ENCODE measurements at regions not wholly inside any gene's neighbourhood (a gene's known extent, or its start where the extent isn't known, plus 50 kb on each side); places are given as distances from the start of the nearest gene placed in this dataset.

DNA sequence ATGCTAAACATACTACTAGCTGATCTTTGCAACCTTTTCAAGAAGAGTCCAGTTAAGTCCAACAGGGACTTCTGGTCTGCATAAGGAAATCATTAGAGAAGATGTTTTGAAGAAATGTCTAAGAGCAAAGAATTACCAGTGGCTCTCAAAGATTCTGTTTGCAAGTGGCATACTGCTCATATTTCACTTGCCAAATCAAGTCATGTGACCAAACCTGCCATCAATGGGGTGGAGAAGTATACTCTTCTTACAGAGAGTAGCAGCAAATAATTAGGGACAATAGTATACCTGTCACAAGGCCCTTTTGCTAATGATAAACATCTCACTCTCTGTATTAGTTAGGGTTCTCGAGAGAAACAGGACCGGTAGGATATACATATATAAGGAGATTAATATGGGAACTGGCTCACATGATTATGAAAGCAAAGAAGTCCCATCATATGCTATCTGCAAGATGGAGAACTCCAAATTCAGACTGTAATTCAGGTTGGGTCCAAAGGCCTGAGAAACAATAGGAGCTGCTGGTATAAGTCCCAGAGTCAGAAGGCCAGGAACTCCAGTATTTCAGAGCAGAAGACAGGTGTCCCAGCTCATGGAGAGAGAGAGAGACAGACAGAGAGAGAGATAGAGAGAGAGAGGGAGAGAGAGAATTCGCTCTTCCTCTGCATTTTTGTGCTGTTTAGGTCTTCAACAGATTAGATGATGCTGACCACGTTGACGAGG is 111.5 kb downstream of the LCA5 start:
- TF ChIP-seq, protein P1, sequence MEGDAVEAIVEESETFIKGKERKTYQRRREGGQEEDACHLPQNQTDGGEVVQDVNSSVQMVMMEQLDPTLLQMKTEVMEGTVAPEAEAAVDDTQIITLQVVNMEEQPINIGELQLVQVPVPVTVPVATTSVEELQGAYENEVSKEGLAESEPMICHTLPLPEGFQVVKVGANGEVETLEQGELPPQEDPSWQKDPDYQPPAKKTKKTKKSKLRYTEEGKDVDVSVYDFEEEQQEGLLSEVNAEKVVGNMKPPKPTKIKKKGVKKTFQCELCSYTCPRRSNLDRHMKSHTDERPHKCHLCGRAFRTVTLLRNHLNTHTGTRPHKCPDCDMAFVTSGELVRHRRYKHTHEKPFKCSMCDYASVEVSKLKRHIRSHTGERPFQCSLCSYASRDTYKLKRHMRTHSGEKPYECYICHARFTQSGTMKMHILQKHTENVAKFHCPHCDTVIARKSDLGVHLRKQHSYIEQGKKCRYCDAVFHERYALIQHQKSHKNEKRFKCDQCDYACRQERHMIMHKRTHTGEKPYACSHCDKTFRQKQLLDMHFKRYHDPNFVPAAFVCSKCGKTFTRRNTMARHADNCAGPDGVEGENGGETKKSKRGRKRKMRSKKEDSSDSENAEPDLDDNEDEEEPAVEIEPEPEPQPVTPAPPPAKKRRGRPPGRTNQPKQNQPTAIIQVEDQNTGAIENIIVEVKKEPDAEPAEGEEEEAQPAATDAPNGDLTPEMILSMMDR (IDR thresholded peaks at IDR 0.05), result no peak
- TF ChIP-seq POLR2A (IDR thresholded peaks at IDR 0.05), result no peak

Measured in testis (tissue), 2 donors.